ENCODE measurements at regions not wholly inside any gene's neighbourhood (a gene's known extent, or its start where the extent isn't known, plus 50 kb on each side); places are given as distances from the start of the nearest gene placed in this dataset.
"Not testable (repeated sequence)": the region's sequence is repeated elsewhere in the genome, so short reads cannot be mapped to it uniquely, and the experiment has no call there.

DNA sequence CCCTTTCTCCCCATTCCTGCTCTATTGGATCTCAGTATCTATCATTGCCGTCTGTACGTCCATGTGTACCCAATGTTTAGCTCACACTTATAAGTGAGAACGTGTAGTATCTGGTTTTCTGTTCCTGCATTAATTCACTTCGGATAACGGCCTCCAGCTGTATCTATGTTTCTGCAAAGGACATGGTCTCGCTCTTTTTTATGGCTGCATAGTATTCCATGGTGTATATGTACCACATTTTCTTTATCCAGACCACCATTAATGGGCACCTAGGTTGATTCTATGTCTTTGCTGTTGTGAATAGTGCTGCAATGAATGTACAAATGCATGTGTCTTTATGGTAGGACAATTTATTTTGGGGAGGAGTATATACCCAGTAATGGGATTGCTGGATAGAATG is 94.4 kb upstream of the MPP7 start:
- no peak overlapping the region for H3K27ac ChIP-seq (ENCODE audit: low read length)
- no peaks in the 10 kb centered on the region for H3K27me3 ChIP-seq (replicated peaks; ENCODE audit: insufficient read depth, low read length)
- H3K36me3 ChIP-seq (replicated peaks; ENCODE audit: insufficient read depth, low read length) = no peaks in the 10 kb centered on the region
- H3K9ac ChIP-seq (ENCODE audit: low read length) = no peak overlapping the region
- no peak overlapping the region for H2AFZ ChIP-seq (ENCODE audit: low read length)
- H3K9me3 ChIP-seq (replicated peaks; ENCODE audit: insufficient read depth, low read length) = no peaks in the 10 kb centered on the region
- no peak overlapping the region for H3K4me2 ChIP-seq (ENCODE audit: low read depth, low read length)
- DNase-seq = no peak
- TF ChIP-seq, protein P1, sequence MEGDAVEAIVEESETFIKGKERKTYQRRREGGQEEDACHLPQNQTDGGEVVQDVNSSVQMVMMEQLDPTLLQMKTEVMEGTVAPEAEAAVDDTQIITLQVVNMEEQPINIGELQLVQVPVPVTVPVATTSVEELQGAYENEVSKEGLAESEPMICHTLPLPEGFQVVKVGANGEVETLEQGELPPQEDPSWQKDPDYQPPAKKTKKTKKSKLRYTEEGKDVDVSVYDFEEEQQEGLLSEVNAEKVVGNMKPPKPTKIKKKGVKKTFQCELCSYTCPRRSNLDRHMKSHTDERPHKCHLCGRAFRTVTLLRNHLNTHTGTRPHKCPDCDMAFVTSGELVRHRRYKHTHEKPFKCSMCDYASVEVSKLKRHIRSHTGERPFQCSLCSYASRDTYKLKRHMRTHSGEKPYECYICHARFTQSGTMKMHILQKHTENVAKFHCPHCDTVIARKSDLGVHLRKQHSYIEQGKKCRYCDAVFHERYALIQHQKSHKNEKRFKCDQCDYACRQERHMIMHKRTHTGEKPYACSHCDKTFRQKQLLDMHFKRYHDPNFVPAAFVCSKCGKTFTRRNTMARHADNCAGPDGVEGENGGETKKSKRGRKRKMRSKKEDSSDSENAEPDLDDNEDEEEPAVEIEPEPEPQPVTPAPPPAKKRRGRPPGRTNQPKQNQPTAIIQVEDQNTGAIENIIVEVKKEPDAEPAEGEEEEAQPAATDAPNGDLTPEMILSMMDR (IDR thresholded peaks at IDR 0.05; ENCODE audit: low read length) = no peak
- no peak for TF ChIP-seq EZH2phosphoT487 (IDR thresholded peaks at IDR 0.05; ENCODE audit: low read length)
- no peak for TF ChIP-seq EZH2 (optimal IDR thresholded peaks at IDR 0.05; ENCODE audit: low read depth, low read length)
- H3K79me2 ChIP-seq (ENCODE audit: low read length) = no peaks in the 10 kb centered on the region
- no peaks in the 10 kb centered on the region for H3F3A ChIP-seq (ENCODE audit: insufficient read depth, low read length)
- no peaks in the 10 kb centered on the region for H3K4me1 ChIP-seq (ENCODE audit: low read length)
- H3K9me2 ChIP-seq (replicated peaks; ENCODE audit: insufficient read depth, low read length) = no peaks in the 10 kb centered on the region
- H4K20me1 ChIP-seq (ENCODE audit: insufficient read depth, low read length) = no peaks in the 10 kb centered on the region
- H3K4me3 ChIP-seq (ENCODE audit: low read length) = no peak overlapping the region

DNA sequence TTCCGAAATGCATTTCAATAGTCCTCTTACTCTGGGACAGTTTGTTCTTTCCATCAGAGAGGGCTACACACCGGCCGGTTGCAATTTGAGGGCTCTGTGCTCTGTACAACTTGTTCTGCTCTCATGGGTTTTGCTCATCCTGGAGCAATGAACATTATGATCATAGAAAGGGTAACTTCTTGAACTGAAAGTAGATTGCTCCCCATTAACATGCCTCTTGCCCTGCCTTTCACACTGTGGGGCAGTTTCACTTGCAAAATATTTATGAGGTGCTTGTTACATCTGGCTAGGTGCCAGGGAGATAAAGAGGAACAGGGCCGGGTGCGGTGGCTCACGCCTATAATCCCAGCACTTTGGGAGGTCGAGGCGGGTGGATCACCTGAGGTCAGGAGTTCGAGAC is 97.3 kb upstream of the MPP7 start:
- H3K4me2 ChIP-seq (ENCODE audit: low read depth, low read length) = no peak overlapping the region
- DNase-seq = no peak
- no peaks in the 10 kb centered on the region for H3K4me1 ChIP-seq (ENCODE audit: low read length)
- no peaks in the 10 kb centered on the region for H3K36me3 ChIP-seq (replicated peaks; ENCODE audit: insufficient read depth, low read length)
- H3K27me3 ChIP-seq (replicated peaks; ENCODE audit: insufficient read depth, low read length) = no peaks in the 10 kb centered on the region
- H3K9me2 ChIP-seq (replicated peaks; ENCODE audit: insufficient read depth, low read length) = no peaks in the 10 kb centered on the region
- no peaks in the 10 kb centered on the region for H3K79me2 ChIP-seq (ENCODE audit: low read length)
- H2AFZ ChIP-seq (ENCODE audit: low read length) = no peak overlapping the region
- no peaks in the 10 kb centered on the region for H3F3A ChIP-seq (ENCODE audit: insufficient read depth, low read length)
- H4K20me1 ChIP-seq (ENCODE audit: insufficient read depth, low read length) = no peaks in the 10 kb centered on the region
- H3K9me3 ChIP-seq (replicated peaks; ENCODE audit: insufficient read depth, low read length) = no peaks in the 10 kb centered on the region
- H3K9ac ChIP-seq (ENCODE audit: low read length) = no peak overlapping the region
- H3K27ac ChIP-seq (ENCODE audit: low read length) = no peak overlapping the region
- TF ChIP-seq EZH2 (optimal IDR thresholded peaks at IDR 0.05; ENCODE audit: low read depth, low read length) (no peak), EZH2phosphoT487 (IDR thresholded peaks at IDR 0.05; ENCODE audit: low read length) (no peak)
- TF ChIP-seq, protein P1 (IDR thresholded peaks at IDR 0.05; ENCODE audit: low read length) = no peak
- no peak overlapping the region for H3K4me3 ChIP-seq (ENCODE audit: low read length)

DNA sequence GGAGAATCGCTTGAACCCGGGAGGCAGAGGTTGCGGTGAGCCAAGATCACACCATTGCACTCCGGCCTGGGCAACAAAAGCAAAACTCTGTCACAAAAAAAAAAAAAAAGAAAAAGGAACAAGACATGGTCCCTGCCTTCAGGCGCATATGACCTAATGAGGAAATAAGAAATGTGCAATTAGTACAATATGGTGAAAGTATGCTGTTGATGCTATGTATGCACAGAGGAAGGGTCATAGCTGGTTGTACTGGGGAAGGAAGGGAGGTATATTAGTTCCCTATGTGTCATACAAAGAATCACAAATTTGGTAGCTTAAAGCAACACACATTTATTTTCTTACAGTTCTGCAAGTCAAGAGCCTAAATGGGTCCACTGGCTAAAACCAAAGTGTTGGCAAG is 97.8 kb upstream of the MPP7 start:
- no peak overlapping the region for H3K27ac ChIP-seq (ENCODE audit: low read length)
- H2AFZ ChIP-seq (ENCODE audit: low read length) = no peak overlapping the region

DNA sequence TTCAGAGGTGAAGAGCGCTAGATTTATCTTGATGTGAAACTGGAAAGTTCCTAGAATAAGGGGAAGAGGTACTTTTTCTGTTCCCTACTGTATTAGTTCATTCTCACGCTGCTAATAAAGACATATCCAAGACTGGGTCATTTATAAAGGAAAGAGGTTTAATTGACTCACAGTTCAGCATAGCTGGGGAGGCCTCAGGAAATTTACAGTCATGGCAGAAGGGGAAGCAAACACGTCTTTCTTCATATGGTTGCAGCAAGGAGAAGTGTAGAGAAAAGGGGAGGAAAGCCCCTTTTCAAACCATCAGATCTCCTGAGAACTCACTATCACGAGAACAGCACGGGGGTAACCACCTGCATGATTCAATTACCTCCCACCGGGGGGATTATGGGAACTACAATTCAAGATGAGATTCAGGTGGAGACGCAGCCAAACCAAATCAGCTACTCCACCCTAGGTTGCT is 99.8 kb upstream of the MPP7 start:
- H3K9ac ChIP-seq (ENCODE audit: low read length); H2AFZ ChIP-seq (ENCODE audit: low read length); H3K27ac ChIP-seq (ENCODE audit: low read length); H3K36me3 ChIP-seq (replicated peaks; ENCODE audit: insufficient read depth, low read length); H4K20me1 ChIP-seq (ENCODE audit: insufficient read depth, low read length); H3K79me2 ChIP-seq (ENCODE audit: low read length); H3K9me2 ChIP-seq (replicated peaks; ENCODE audit: insufficient read depth, low read length); H3K4me1 ChIP-seq (ENCODE audit: low read length); H3K4me3 ChIP-seq (ENCODE audit: low read length); H3K9me3 ChIP-seq (replicated peaks; ENCODE audit: insufficient read depth, low read length); H3F3A ChIP-seq (ENCODE audit: insufficient read depth, low read length); H3K27me3 ChIP-seq (replicated peaks; ENCODE audit: insufficient read depth, low read length); DNase-seq; H3K4me2 ChIP-seq (ENCODE audit: low read depth, low read length): not testable (repeated sequence)

More for the DNA sequence above, 97.8 kb upstream of the MPP7 start:
- no peaks in the 10 kb centered on the region for H3K9me2 ChIP-seq (replicated peaks; ENCODE audit: insufficient read depth, low read length)
- H3K9ac ChIP-seq (ENCODE audit: low read length) = no peak overlapping the region
- H3K79me2 ChIP-seq (ENCODE audit: low read length) = no peaks in the 10 kb centered on the region
- no peak overlapping the region for H3K4me3 ChIP-seq (ENCODE audit: low read length)
- no peaks in the 10 kb centered on the region for H3K36me3 ChIP-seq (replicated peaks; ENCODE audit: insufficient read depth, low read length)
- no peaks in the 10 kb centered on the region for H4K20me1 ChIP-seq (ENCODE audit: insufficient read depth, low read length)
- no peak overlapping the region for H3K4me2 ChIP-seq (ENCODE audit: low read depth, low read length)
- H3K4me1 ChIP-seq (ENCODE audit: low read length) = no peaks in the 10 kb centered on the region
- no peaks in the 10 kb centered on the region for H3K9me3 ChIP-seq (replicated peaks; ENCODE audit: insufficient read depth, low read length)
- no peak for DNase-seq
- TF ChIP-seq EZH2phosphoT487 (IDR thresholded peaks at IDR 0.05; ENCODE audit: low read length) (no peak), EZH2 (optimal IDR thresholded peaks at IDR 0.05; ENCODE audit: low read depth, low read length) (no peak)
- TF ChIP-seq, protein P1 (IDR thresholded peaks at IDR 0.05; ENCODE audit: low read length) = no peak
- no peaks in the 10 kb centered on the region for H3F3A ChIP-seq (ENCODE audit: insufficient read depth, low read length)
- no peaks in the 10 kb centered on the region for H3K27me3 ChIP-seq (replicated peaks; ENCODE audit: insufficient read depth, low read length)
